ENCODE measurements at regions not wholly inside any gene's neighbourhood (a gene's known extent, or its start where the extent isn't known, plus 50 kb on each side); places are given as distances from the start of the nearest gene placed in this dataset.

- no peak for ATAC-seq
- Histone ChIP-seq H3K4me3 (no peak overlapping the region), H3K9ac (ENCODE audit: control insufficient read depth, insufficient read depth, low read length) (no peak overlapping the region), H3K9me3 (replicated peaks; ENCODE audit: control insufficient read depth, insufficient read depth, low read length) (no peaks in the 10 kb centered on the region), H3K4me2 (ENCODE audit: control insufficient read depth, insufficient read depth) (no peak overlapping the region), H3K27me3 (replicated peaks in 1 of 2; ENCODE audit: control insufficient read depth in 2 of 2, insufficient read depth in 2 of 2, low read length in 1 of 2) (no peaks in the 10 kb centered on the region; a peak in 2 of 4 replicates), H3K79me2 (ENCODE audit: control insufficient read depth, insufficient read depth, low read length) (no peaks in the 10 kb centered on the region), H3K27ac (ENCODE audit: control insufficient read depth, insufficient read depth) (no peak overlapping the region), H3K4me1 (ENCODE audit: control insufficient read depth, insufficient read depth, low read length) (no peaks in the 10 kb centered on the region), H4K20me1 (ENCODE audit: control insufficient read depth, insufficient read depth) (no peaks in the 10 kb centered on the region), H3K36me3 (ENCODE audit: control insufficient read depth in 2 of 2, insufficient read depth in 2 of 2, low read length in 1 of 2) (no peaks in the 10 kb centered on the region), H2AFZ (ENCODE audit: control insufficient read depth, low read depth, low read length) (no peak overlapping the region)
- in situ Hi-C loops (cut with MboI) (no loop called here), intact Hi-C loops (cut with micrococcal nuclease; ENCODE audit: unreplicated experiment) (no loop called here)
- CTCF ChIA-PET = no interaction called here
- WGBS (ENCODE audit: insufficient coverage, insufficient replicate concordance, low lambda C conversion rate, missing lambda C conversion rate) = 75% methylated on average over 4 of the region's 4 CpGs
- FAIRE-seq = no peak
- SMC1A ChIA-PET (ENCODE audit: uncharacterized antibody, unreplicated experiment) = no interaction called here
- RAD21 ChIA-PET (ENCODE audit: unreplicated experiment) = no interaction called here
- POLR2A ChIA-PET = no interaction called here
- no TSS peak for BruUV-seq (replicated peaks)
- TF ChIP-seq YY1 (IDR thresholded peaks at IDR 0.05; ENCODE audit: low read depth, low read length) (no peak), NFIC (IDR thresholded peaks at IDR 0.05; ENCODE audit: low read depth, low read length) (no peak), FOS (IDR thresholded peaks at IDR 0.05; ENCODE audit: borderline replicate concordance, extremely low read depth, insufficient read length) (no peak), DPF2 (IDR thresholded peaks at IDR 0.05) (no peak), MXI1 (IDR thresholded peaks at IDR 0.05; ENCODE audit: low read depth, low read length) (no peak)
- TF ChIP-seq, protein P1, sequence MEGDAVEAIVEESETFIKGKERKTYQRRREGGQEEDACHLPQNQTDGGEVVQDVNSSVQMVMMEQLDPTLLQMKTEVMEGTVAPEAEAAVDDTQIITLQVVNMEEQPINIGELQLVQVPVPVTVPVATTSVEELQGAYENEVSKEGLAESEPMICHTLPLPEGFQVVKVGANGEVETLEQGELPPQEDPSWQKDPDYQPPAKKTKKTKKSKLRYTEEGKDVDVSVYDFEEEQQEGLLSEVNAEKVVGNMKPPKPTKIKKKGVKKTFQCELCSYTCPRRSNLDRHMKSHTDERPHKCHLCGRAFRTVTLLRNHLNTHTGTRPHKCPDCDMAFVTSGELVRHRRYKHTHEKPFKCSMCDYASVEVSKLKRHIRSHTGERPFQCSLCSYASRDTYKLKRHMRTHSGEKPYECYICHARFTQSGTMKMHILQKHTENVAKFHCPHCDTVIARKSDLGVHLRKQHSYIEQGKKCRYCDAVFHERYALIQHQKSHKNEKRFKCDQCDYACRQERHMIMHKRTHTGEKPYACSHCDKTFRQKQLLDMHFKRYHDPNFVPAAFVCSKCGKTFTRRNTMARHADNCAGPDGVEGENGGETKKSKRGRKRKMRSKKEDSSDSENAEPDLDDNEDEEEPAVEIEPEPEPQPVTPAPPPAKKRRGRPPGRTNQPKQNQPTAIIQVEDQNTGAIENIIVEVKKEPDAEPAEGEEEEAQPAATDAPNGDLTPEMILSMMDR (IDR thresholded peaks at IDR 0.05 in 2 of 3, conservative IDR thresholded peaks at IDR 0.05 in 1 of 3; ENCODE audit: control insufficient read depth in 2 of 3, extremely low read depth in 1 of 3, insufficient read depth in 1 of 3, low read depth in 3 of 3, low read length in 3 of 3) = no peak
- TF ChIP-seq, protein P2, sequence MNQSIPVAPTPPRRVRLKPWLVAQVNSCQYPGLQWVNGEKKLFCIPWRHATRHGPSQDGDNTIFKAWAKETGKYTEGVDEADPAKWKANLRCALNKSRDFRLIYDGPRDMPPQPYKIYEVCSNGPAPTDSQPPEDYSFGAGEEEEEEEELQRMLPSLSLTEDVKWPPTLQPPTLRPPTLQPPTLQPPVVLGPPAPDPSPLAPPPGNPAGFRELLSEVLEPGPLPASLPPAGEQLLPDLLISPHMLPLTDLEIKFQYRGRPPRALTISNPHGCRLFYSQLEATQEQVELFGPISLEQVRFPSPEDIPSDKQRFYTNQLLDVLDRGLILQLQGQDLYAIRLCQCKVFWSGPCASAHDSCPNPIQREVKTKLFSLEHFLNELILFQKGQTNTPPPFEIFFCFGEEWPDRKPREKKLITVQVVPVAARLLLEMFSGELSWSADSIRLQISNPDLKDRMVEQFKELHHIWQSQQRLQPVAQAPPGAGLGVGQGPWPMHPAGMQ (IDR thresholded peaks at IDR 0.05; ENCODE audit: borderline replicate concordance) = no peak
- no peak for DNase-seq (ENCODE audit: low read depth, low spot score)
These were observed 95.1 kb upstream of the MRPS22 start for GRCh38 chr3:139248593-139249255.

All from GM12878 (cell line).